Activated naive CD4-positive, alpha-beta T cell treated with anti-CD3 and anti-CD28 coated beads, Interleukin-2, amount 50 U/mL, for 24 hours (primary cell): ENCODE measurements at regions not wholly inside any gene's neighbourhood (a gene's known extent, or its start where the extent isn't known, plus 50 kb on each side); places are given as distances from the start of the nearest gene placed in this dataset.

Experiments
- H3K27ac Mint-ChIP-seq: one replicate; pipeline ENCODE4 v1.8.0; 2021; ENCODE audit warnings: mild to moderate bottlenecking, mixed read lengths
- H3K27me3 Mint-ChIP-seq: one replicate; pipeline ENCODE4 v1.8.0; 2021; ENCODE audit warnings: mixed read lengths
- H3K36me3 Mint-ChIP-seq: one replicate; pipeline ENCODE4 v1.8.0; 2021; ENCODE audit warnings: mixed read lengths
- H3K4me1 Mint-ChIP-seq: one replicate; pipeline ENCODE4 v1.8.0; 2021; ENCODE audit warnings: mixed read lengths
- H3K4me3 Mint-ChIP-seq: one replicate; pipeline ENCODE4 v1.8.0; 2021; ENCODE audit warnings: mild to moderate bottlenecking, mixed read lengths
- H3K9me3 Mint-ChIP-seq: one replicate; pipeline ENCODE4 v1.8.0; 2021; ENCODE audit warnings: mixed read lengths

- Mint-ChIP-seq H3K27ac (no peak overlapping the region), H3K9me3 (peaks cover 3% of the 10 kb centered on the region)
Measured at GRCh38 chr5:20617841-20618240, 629.8 kb upstream of the CDH18 start.

GRCh38 chr5:20615888-20616563, 628.0 kb upstream of the CDH18 start:
- Mint-ChIP-seq H3K4me3 (no peak overlapping the region), H3K4me1 (no peaks in the 10 kb centered on the region), H3K27me3 (no peaks in the 10 kb centered on the region), H3K27ac (no peak overlapping the region), H3K9me3 (no peaks in the 10 kb centered on the region), H3K36me3 (no peaks in the 10 kb centered on the region)

More at GRCh38 chr5:20617841-20618240, 629.8 kb upstream of the CDH18 start:
- H3K27me3 Mint-ChIP-seq: no peaks in the 10 kb centered on the region
- H3K36me3 Mint-ChIP-seq: no peaks in the 10 kb centered on the region
- H3K4me1 Mint-ChIP-seq: no peaks in the 10 kb centered on the region
- no peak overlapping the region for H3K4me3 Mint-ChIP-seq

GRCh38 chr5:20611620-20612019, 623.6 kb upstream of the CDH18 start:
- H3K27me3 Mint-ChIP-seq: no peaks in the 10 kb centered on the region
- no peaks in the 10 kb centered on the region for H3K36me3 Mint-ChIP-seq
- no peak overlapping the region for H3K4me3 Mint-ChIP-seq
- no peaks in the 10 kb centered on the region for H3K4me1 Mint-ChIP-seq
- peaks cover 6% of the 10 kb centered on the region for H3K9me3 Mint-ChIP-seq
- no peak overlapping the region for H3K27ac Mint-ChIP-seq

GRCh38 chr5:20610681-20611080, 622.7 kb upstream of the CDH18 start:
- Mint-ChIP-seq H3K27ac (no peak overlapping the region), H3K4me1 (no peaks in the 10 kb centered on the region), H3K9me3 (peaks cover 6% of the 10 kb centered on the region), H3K4me3 (no peak overlapping the region), H3K27me3 (no peaks in the 10 kb centered on the region), H3K36me3 (no peaks in the 10 kb centered on the region)

GRCh38 chr5:20609126-20609525, 621.1 kb upstream of the CDH18 start:
- H3K36me3 Mint-ChIP-seq: no peaks in the 10 kb centered on the region
- H3K4me1 Mint-ChIP-seq: no peaks in the 10 kb centered on the region
- H3K27ac Mint-ChIP-seq: no peak overlapping the region
- no peak overlapping the region for H3K4me3 Mint-ChIP-seq
- H3K27me3 Mint-ChIP-seq: no peaks in the 10 kb centered on the region
- peaks cover 6% of the 10 kb centered on the region for H3K9me3 Mint-ChIP-seq

- H3K4me3 Mint-ChIP-seq: no peak overlapping the region
- H3K27ac Mint-ChIP-seq: no peak overlapping the region
- peaks cover 6% of the 10 kb centered on the region for H3K9me3 Mint-ChIP-seq
- H3K36me3 Mint-ChIP-seq: no peaks in the 10 kb centered on the region
- no peaks in the 10 kb centered on the region for H3K27me3 Mint-ChIP-seq
- H3K4me1 Mint-ChIP-seq: no peaks in the 10 kb centered on the region
Measured at GRCh38 chr5:20608567-20608966, 620.6 kb upstream of the CDH18 start.

- no peaks in the 10 kb centered on the region for H3K4me1 Mint-ChIP-seq
- no peaks in the 10 kb centered on the region for H3K36me3 Mint-ChIP-seq
- no peak overlapping the region for H3K4me3 Mint-ChIP-seq
- H3K27ac Mint-ChIP-seq: no peak overlapping the region
- H3K9me3 Mint-ChIP-seq: peaks cover 16% of the 10 kb centered on the region
- no peaks in the 10 kb centered on the region for H3K27me3 Mint-ChIP-seq
Measured at GRCh38 chr5:20605732-20606525, 617.9 kb upstream of the CDH18 start.

- peaks cover 16% of the 10 kb centered on the region for H3K9me3 Mint-ChIP-seq
Measured at GRCh38 chr5:20604992-20605391, 617.0 kb upstream of the CDH18 start.

GRCh38 chr5:20601678-20602100, 613.7 kb upstream of the CDH18 start:
- Mint-ChIP-seq H3K27ac (no peak overlapping the region), H3K27me3 (no peaks in the 10 kb centered on the region), H3K9me3 (peaks cover 18% of the 10 kb centered on the region), H3K4me3 (no peak overlapping the region), H3K36me3 (no peaks in the 10 kb centered on the region), H3K4me1 (no peaks in the 10 kb centered on the region)

More at GRCh38 chr5:20604992-20605391, 617.0 kb upstream of the CDH18 start:
- Mint-ChIP-seq H3K27me3 (no peaks in the 10 kb centered on the region), H3K4me1 (no peaks in the 10 kb centered on the region), H3K36me3 (no peaks in the 10 kb centered on the region), H3K27ac (no peak overlapping the region), H3K4me3 (no peak overlapping the region)

- no peaks in the 10 kb centered on the region for H3K27me3 Mint-ChIP-seq
- H3K4me1 Mint-ChIP-seq: no peaks in the 10 kb centered on the region
- no peaks in the 10 kb centered on the region for H3K9me3 Mint-ChIP-seq
- H3K36me3 Mint-ChIP-seq: no peaks in the 10 kb centered on the region
- H3K4me3 Mint-ChIP-seq: no peak overlapping the region
- H3K27ac Mint-ChIP-seq: no peak overlapping the region
Measured at GRCh38 chr5:20590356-20590755, 602.4 kb upstream of the CDH18 start.

GRCh38 chr5:20575571-20575970, 587.6 kb upstream of the CDH18 start:
- H3K36me3 Mint-ChIP-seq: no peaks in the 10 kb centered on the region
- peaks cover 13% of the 10 kb centered on the region for H3K9me3 Mint-ChIP-seq

GRCh38 chr5:20574576-20574975, 586.6 kb upstream of the CDH18 start:
- H3K9me3 Mint-ChIP-seq: peaks cover 9% of the 10 kb centered on the region

More at GRCh38 chr5:20575571-20575970, 587.6 kb upstream of the CDH18 start:
- Mint-ChIP-seq H3K4me3 (no peak overlapping the region), H3K27ac (no peak overlapping the region), H3K4me1 (no peaks in the 10 kb centered on the region), H3K27me3 (no peaks in the 10 kb centered on the region)

GRCh38 chr5:20572614-20573013, 584.6 kb upstream of the CDH18 start:
- Mint-ChIP-seq H3K27me3 (no peaks in the 10 kb centered on the region), H3K27ac (no peak overlapping the region), H3K4me3 (no peak overlapping the region), H3K9me3 (no peaks in the 10 kb centered on the region), H3K36me3 (no peaks in the 10 kb centered on the region), H3K4me1 (no peaks in the 10 kb centered on the region)

More at GRCh38 chr5:20574576-20574975, 586.6 kb upstream of the CDH18 start:
- Mint-ChIP-seq H3K4me1 (no peaks in the 10 kb centered on the region), H3K36me3 (no peaks in the 10 kb centered on the region), H3K4me3 (no peak overlapping the region), H3K27ac (no peak overlapping the region), H3K27me3 (no peaks in the 10 kb centered on the region)

GRCh38 chr5:20570486-20570885, 582.5 kb upstream of the CDH18 start:
- no peaks in the 10 kb centered on the region for H3K4me1 Mint-ChIP-seq
- H3K27me3 Mint-ChIP-seq: no peaks in the 10 kb centered on the region
- H3K4me3 Mint-ChIP-seq: no peak overlapping the region
- peaks cover 5% of the 10 kb centered on the region for H3K9me3 Mint-ChIP-seq
- H3K36me3 Mint-ChIP-seq: no peaks in the 10 kb centered on the region
- H3K27ac Mint-ChIP-seq: no peak overlapping the region

- Mint-ChIP-seq H3K4me1 (no peaks in the 10 kb centered on the region), H3K27ac (no peak overlapping the region), H3K36me3 (no peaks in the 10 kb centered on the region), H3K9me3 (peaks cover 12% of the 10 kb centered on the region), H3K27me3 (no peaks in the 10 kb centered on the region), H3K4me3 (no peak overlapping the region)
Measured at GRCh38 chr5:20562544-20562943, 574.5 kb upstream of the CDH18 start.

- no peaks in the 10 kb centered on the region for H3K36me3 Mint-ChIP-seq
- H3K4me3 Mint-ChIP-seq: no peak overlapping the region
- no peaks in the 10 kb centered on the region for H3K4me1 Mint-ChIP-seq
- no peak overlapping the region for H3K27ac Mint-ChIP-seq
- peaks cover 13% of the 10 kb centered on the region for H3K9me3 Mint-ChIP-seq
- H3K27me3 Mint-ChIP-seq: no peaks in the 10 kb centered on the region
Measured at GRCh38 chr5:20559845-20560244, 571.8 kb upstream of the CDH18 start.
